IPS DF 19.7 (cell line): ENCODE measurements at regions not wholly inside any gene's neighbourhood (a gene's known extent, or its start where the extent isn't known, plus 50 kb on each side); places are given as distances from the start of the nearest gene placed in this dataset.

Experiments
- DNase-seq: peaks from one replicate; pipeline ENCODE4 v3.0.0-alpha.2; 2013; ENCODE audit warnings: low read depth, low spot score

GRCh38 chr3:177512945-177513814 lies 315.9 kb upstream of the TBL1XR1 start:
- DNase-seq, result no peak

GRCh38 chr3:177513815-177514610 lies 316.7 kb upstream of the TBL1XR1 start:
- DNase-seq, result no peak

GRCh38 chr3:177514611-177515499 lies 317.6 kb upstream of the TBL1XR1 start:
- no peak for DNase-seq

- DNase-seq, result no peak
Measured at GRCh38 chr3:177515786-177516157, 318.5 kb upstream of the TBL1XR1 start.

- DNase-seq, result no peak
Measured at GRCh38 chr3:177516158-177517011, 319.1 kb upstream of the TBL1XR1 start.

- no peak for DNase-seq
Measured at GRCh38 chr3:177517906-177518305, 320.6 kb upstream of the TBL1XR1 start.

- DNase-seq, result no peak
Measured at GRCh38 chr3:177519588-177519987, 322.3 kb upstream of the TBL1XR1 start.

- peak; percentile 40 for DNase-seq
Measured at GRCh38 chr3:177521305-177521704, 324.0 kb upstream of the TBL1XR1 start.

GRCh38 chr3:177522051-177522450 lies 324.8 kb upstream of the TBL1XR1 start:
- DNase-seq, result no peak

GRCh38 chr3:177523067-177523675 lies 325.9 kb upstream of the TBL1XR1 start:
- DNase-seq, result no peak

- no peak for DNase-seq
Measured at GRCh38 chr3:177523872-177524438, 326.7 kb upstream of the TBL1XR1 start.

GRCh38 chr3:177524742-177525141 lies 327.5 kb upstream of the TBL1XR1 start:
- DNase-seq, result no peak

- no peak for DNase-seq
Measured at GRCh38 chr3:177525414-177525813, 328.1 kb upstream of the TBL1XR1 start.

- no peak for DNase-seq
Measured at GRCh38 chr3:177525987-177526712, 328.9 kb upstream of the TBL1XR1 start.

- DNase-seq, result no peak
Measured at GRCh38 chr3:177527182-177527581, 329.9 kb upstream of the TBL1XR1 start.

- DNase-seq, result no peak
Measured at GRCh38 chr3:177528306-177529070, 331.2 kb upstream of the TBL1XR1 start.

GRCh38 chr3:177529071-177529550 lies 331.8 kb upstream of the TBL1XR1 start:
- DNase-seq, result no peak

GRCh38 chr3:177529716-177530335 lies 332.5 kb upstream of the TBL1XR1 start:
- DNase-seq, result no peak
